Brain microvascular endothelial cell (primary cell): ENCODE measurements at regions not wholly inside any gene's neighbourhood (a gene's known extent, or its start where the extent isn't known, plus 50 kb on each side); places are given as distances from the start of the nearest gene placed in this dataset.

Source experiments
- DNase-seq: peaks from one replicate; pipeline ENCODE4 v3.0.0-alpha.2; 2020
- H3K27ac ChIP-seq: fragments of 250-450 bp; sonication (Bioruptor Pico); 2 replicates; pipeline ENCODE4 v1.5.1; 2020; ENCODE audit warnings: mild to moderate bottlenecking, moderate library complexity
- H3K27me3 ChIP-seq: fragments of 250-450 bp; sonication (Bioruptor Pico); replicated peaks from 2 replicates; pipeline ENCODE4 v1.5.1; 2020; ENCODE audit warnings: mild to moderate bottlenecking
- H3K36me3 ChIP-seq: fragments of 250-450 bp; sonication (Bioruptor Pico); replicated peaks from 2 replicates; pipeline ENCODE4 v1.5.1; 2020; ENCODE audit warnings: mild to moderate bottlenecking
- H3K4me3 ChIP-seq: 2 replicates; pipeline ENCODE4 v1.5.1; 2011; ENCODE audit warnings: low read depth, mild to moderate bottlenecking, control low read depth, low read length, moderate library complexity
- CTCF ChIP-seq: IDR thresholded peaks from 2 replicates; pipeline ENCODE4 v1.5.1; 2011; ENCODE audit warnings: low read depth, mild to moderate bottlenecking, moderate library complexity, low read length, control low read depth, inconsistent platforms; ENCODE audit errors: missing control alignments
- in situ Hi-C: cut with HindIII; loops from 2 replicates; pipeline ENCODE4 v1.10.0; 2017; ENCODE audit warnings: low sequenced_read_pairs, low pct_ligation_motif_present

- no peak overlapping the region for H3K27ac ChIP-seq
- TF ChIP-seq CTCF, result no peak
- H3K36me3 ChIP-seq, result no peaks in the 10 kb centered on the region
- no peak for DNase-seq
- no peaks in the 10 kb centered on the region for H3K27me3 ChIP-seq
- H3K4me3 ChIP-seq, result no peak overlapping the region
- in situ Hi-C loops, result no loop called here
Observed at GRCh38 chr15:77557564-77557963, 75.1 kb downstream of the LINGO1 start.

GRCh38 chr15:77557144-77557543, 75.6 kb downstream of the LINGO1 start:
- Histone ChIP-seq H3K36me3 (no peaks in the 10 kb centered on the region), H3K4me3 (no peak overlapping the region), H3K27ac (no peak overlapping the region), H3K27me3 (no peaks in the 10 kb centered on the region)
- no peak for DNase-seq
- TF ChIP-seq CTCF, result no peak
- in situ Hi-C loops, result no loop called here

GRCh38 chr15:77556622-77557021, 76.1 kb downstream of the LINGO1 start:
- DNase-seq, result no peak
- TF ChIP-seq CTCF, result no peak
- Histone ChIP-seq H3K4me3 (no peak overlapping the region), H3K36me3 (no peaks in the 10 kb centered on the region), H3K27me3 (no peaks in the 10 kb centered on the region), H3K27ac (no peak overlapping the region)
- in situ Hi-C loops, result no loop called here

GRCh38 chr15:77555232-77555631, 77.5 kb downstream of the LINGO1 start:
- no peak for DNase-seq

GRCh38 chr15:77554306-77555080, 78.2 kb downstream of the LINGO1 start:
- no peak overlapping the region for H3K27ac ChIP-seq
- H3K27me3 ChIP-seq, result no peaks in the 10 kb centered on the region

More at GRCh38 chr15:77555232-77555631, 77.5 kb downstream of the LINGO1 start:
- Histone ChIP-seq H3K4me3 (no peak overlapping the region), H3K27me3 (no peaks in the 10 kb centered on the region), H3K27ac (no peak overlapping the region), H3K36me3 (no peaks in the 10 kb centered on the region)
- in situ Hi-C loops, result no loop called here
- no peak for TF ChIP-seq CTCF

More at GRCh38 chr15:77554306-77555080, 78.2 kb downstream of the LINGO1 start:
- no peak overlapping the region for H3K4me3 ChIP-seq
- H3K36me3 ChIP-seq, result no peaks in the 10 kb centered on the region
- no peak for DNase-seq
- in situ Hi-C loops, result no loop called here
- no peak for TF ChIP-seq CTCF
